Stimulated activated CD4-positive, alpha-beta T cell treated with anti-CD3 and anti-CD28 coated beads, TNF-alpha, amount 100 ng/mL, for 24 hours (primary cell): ENCODE measurements at regions not wholly inside any gene's neighbourhood (a gene's known extent, or its start where the extent isn't known, plus 50 kb on each side); places are given as distances from the start of the nearest gene placed in this dataset.
"Not testable (repeated sequence)": the region's sequence is repeated elsewhere in the genome, so short reads cannot be mapped to it uniquely, and the experiment has no call there.

Experiments
- DNase-seq, 3 experiments: peaks; one replicate each; pipeline ENCODE4 v3.0.0-alpha.2; 2020; ENCODE audit warnings: low read depth in 3 of 3

DNA sequence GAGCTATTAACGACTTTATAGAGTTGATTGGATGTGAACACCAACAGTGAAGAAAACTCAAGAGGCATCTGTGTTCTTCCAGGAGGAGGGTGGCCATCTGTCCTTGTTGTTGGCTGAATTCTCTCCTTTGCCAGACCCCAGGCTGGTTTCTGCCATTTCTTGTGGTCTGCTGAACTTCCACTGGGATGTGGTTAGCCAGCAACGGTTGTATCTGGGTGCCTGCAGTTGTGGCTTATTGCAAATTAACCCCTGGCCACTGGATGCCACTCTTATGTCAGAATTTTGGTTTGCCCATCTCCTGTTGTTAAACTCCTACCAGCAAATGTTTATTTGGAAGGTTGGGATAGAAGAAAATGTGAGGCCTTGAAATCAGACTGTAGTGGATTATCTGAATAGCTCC, 163.6 kb upstream of the TBC1D5 start:
- DNase-seq = no peak

- DNase-seq = no peak
These were observed 159.5 kb upstream of the TBC1D5 start for GRCh38 chr3:17901893-17902292.

GRCh38 chr3:17894434-17895060, 152.1 kb upstream of the TBC1D5 start:
- peak in 2 of 3 experiments; percentile 7 to 40 for DNase-seq

GRCh38 chr3:17891139-17891856, 148.9 kb upstream of the TBC1D5 start:
- no peak for DNase-seq

- no peak for DNase-seq
These were observed 143.6 kb upstream of the TBC1D5 start for GRCh38 chr3:17885986-17886385.

DNA sequence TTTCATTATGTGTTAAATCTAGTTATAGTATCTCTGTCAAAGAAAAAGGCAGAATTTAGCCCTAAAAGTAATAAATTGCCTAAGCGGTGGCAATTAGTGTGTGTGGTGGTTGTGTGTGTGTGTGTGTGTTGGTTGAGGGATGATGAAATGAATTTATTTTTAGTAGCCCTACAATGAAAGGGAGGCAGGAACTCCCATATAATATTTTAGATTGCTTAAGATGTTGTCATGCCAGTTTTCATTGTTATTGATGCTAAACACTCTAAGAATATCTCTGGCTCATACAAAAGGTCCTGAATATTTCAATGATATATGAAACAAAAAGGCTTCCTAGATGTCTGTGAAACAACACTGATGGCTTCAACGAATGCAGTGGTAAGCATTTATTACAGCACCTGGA, 140.6 kb upstream of the TBC1D5 start:
- DNase-seq = no peak

- no peak for DNase-seq
These were observed 134.9 kb upstream of the TBC1D5 start for GRCh38 chr3:17877299-17877698.

DNA sequence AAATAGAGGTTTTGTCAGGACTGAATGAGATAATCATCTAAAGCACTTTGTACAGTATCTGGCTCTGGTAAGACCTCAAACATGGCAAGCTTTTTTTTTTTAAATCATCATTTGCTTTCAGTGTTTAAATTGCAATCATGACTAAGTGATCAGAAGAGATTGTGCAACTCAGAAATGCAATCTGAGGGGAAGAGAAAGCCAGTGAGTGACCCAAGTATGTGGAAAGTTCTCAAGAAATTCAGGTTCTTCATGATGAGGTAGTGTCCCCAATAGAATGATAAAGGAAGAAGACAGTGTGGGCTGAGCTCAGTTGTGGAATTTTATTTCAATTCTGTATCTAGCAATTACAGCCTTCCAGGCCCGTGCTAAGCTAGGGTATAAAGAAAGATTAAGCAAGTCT, 132.2 kb upstream of the TBC1D5 start:
- DNase-seq = no peak

- DNase-seq = no peak
These were observed 130.0 kb upstream of the TBC1D5 start for GRCh38 chr3:17872457-17872856.

GRCh38 chr3:17865631-17866030, 123.2 kb upstream of the TBC1D5 start:
- DNase-seq = no peak

DNA sequence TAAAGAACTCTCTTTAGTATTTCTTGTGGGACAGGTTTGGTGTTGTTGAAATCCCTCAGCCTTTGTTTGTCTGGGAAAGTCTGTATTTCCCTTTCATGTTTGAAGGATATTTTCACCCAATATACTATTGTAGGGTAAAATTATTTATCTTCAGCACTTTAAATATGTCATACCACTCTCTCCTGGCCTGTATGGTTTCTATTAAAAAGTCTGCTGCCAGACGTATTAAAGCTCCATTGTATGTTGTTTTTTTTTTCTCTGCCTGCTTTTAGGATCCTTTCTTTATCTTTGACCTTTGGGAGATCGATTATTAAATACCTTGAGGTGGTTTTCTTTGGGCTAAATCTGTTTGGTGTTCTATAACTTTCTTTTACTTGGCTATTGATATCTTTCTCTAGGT, 119.0 kb upstream of the TBC1D5 start:
- no peak for DNase-seq

GRCh38 chr3:17860840-17861471, 118.5 kb upstream of the TBC1D5 start:
- DNase-seq = not testable (repeated sequence)

DNA sequence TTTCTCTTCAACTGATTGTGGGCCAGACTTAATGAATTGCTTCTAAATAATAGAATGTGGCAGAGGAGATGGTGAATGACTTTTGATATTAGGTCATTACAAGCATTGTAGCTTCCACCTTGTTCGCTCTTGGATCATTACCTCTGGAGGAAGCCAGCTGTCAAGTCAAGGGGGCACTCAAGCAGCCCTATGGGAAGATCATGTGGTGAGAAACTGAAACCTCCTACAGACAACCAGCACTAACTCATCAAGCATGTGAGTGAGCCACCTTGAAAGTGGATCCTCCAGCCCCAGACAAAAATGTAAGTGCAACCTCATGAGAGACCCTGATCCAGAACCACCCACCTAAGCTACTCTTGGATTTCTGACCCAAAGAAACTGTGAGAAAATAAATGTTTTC, 109.8 kb upstream of the TBC1D5 start:
- no peak for DNase-seq

- no peak for DNase-seq
These were observed 108.0 kb upstream of the TBC1D5 start for GRCh38 chr3:17850448-17850847.

GRCh38 chr3:17848102-17848501, 105.7 kb upstream of the TBC1D5 start:
- DNase-seq = no peak

DNA sequence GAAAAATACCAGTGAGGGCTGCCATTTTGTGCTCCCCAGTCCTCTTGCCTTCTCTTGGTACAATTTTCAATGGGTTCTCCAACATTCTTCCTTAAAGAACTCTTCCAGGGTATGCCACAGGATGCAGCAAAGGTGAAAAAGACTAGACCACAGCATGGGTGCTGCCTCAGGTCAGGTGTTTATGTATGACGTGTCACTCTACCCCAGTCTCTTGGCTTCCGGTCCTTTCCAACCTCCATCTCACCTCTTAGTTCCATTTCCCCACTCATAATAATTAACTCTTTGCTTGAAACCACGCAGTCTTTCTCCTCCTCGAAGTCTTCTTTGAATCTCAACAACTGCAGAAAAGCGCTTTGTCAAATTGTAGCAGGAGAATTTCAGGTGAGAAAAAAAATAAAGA, 104.7 kb upstream of the TBC1D5 start:
- no peak for DNase-seq

GRCh38 chr3:17846466-17846865, 104.0 kb upstream of the TBC1D5 start:
- no peak for DNase-seq

GRCh38 chr3:17845026-17845812, 102.8 kb upstream of the TBC1D5 start:
- DNase-seq = no peak

GRCh38 chr3:17844236-17844635, 101.8 kb upstream of the TBC1D5 start:
- no peak for DNase-seq

DNA sequence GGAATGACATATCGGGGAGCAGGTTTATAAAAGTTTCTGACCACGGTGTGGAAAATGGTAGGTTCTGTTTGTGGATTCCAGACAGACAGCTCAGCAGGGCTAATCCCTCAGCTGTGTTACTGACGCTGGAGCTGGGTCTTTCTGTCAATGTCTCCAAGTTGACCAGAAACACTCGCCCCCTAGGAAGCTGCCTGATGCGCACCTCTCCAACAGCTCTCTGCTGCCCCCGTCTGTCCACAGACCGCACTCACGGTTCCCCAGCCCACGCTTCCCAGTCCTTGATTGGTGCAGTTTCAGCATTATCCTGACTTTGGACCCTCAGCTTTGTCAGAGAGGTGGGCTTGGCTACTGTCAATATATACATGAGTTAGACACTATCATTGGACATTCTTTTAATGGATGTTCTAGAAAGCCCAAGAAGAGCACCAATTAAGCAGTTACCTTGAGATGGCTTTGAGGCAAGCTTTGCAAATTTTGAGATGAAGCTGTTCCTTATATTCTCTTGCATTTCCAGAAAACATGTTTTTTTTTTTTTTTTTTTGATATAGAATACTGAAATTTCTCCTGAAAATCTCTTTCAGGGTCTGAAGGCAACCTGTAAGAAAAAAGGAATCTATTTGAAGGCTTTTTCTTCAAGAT, 98.9 kb upstream of the TBC1D5 start:
- DNase-seq = peak; percentile 54 to 73 (median 61)

GRCh38 chr3:17840651-17841050, 98.2 kb upstream of the TBC1D5 start:
- DNase-seq = no peak

GRCh38 chr3:17840126-17840525, 97.7 kb upstream of the TBC1D5 start:
- DNase-seq = no peak
